ENCODE measurements at regions not wholly inside any gene's neighbourhood (a gene's known extent, or its start where the extent isn't known, plus 50 kb on each side); places are given as distances from the start of the nearest gene placed in this dataset.

- 91 to 97% methylated on average over 3 of the region's 3 CpGs for WGBS, 2 donors
- Histone ChIP-seq H3K27me3 (no peaks in the 10 kb centered on the region), H3K9me3 (no peaks in the 10 kb centered on the region), H3K36me3 (no peaks in the 10 kb centered on the region), H3K4me3 (no peak overlapping the region), H3K4me1 (no peaks in the 10 kb centered on the region), H3K27ac (no peak overlapping the region)
- no peak for TF ChIP-seq POLR2A (IDR thresholded peaks at IDR 0.05)
- no peak for TF ChIP-seq EP300 (IDR thresholded peaks at IDR 0.05)
- no peak for TF ChIP-seq CTCF (IDR thresholded peaks at IDR 0.05)
- no peak for TF ChIP-seq POLR2AphosphoS5 (IDR thresholded peaks at IDR 0.05)
- intact Hi-C loops (cut with DNase I): no loop called here
- DNase-seq: no peak
Observed at GRCh38 chr13:47556703-47557102, 444.4 kb downstream of the SUCLA2 start.

GRCh38 chr13:47555235-47555634 is 445.8 kb downstream of the SUCLA2 start:
- no peak overlapping the region for H3K4me3 ChIP-seq
- no peaks in the 10 kb centered on the region for H3K4me1 ChIP-seq
- no peaks in the 10 kb centered on the region for H3K9me3 ChIP-seq
- intact Hi-C loops (cut with DNase I): no loop called here
- no peaks in the 10 kb centered on the region for H3K36me3 ChIP-seq
- no peaks in the 10 kb centered on the region for H3K27me3 ChIP-seq
- no peak for DNase-seq
- TF ChIP-seq CTCF (IDR thresholded peaks at IDR 0.05) (no peak), POLR2A (IDR thresholded peaks at IDR 0.05) (no peak), POLR2AphosphoS5 (IDR thresholded peaks at IDR 0.05) (no peak), EP300 (IDR thresholded peaks at IDR 0.05) (no peak)
- 53 to 55% methylated on average over 1 of the region's 1 CpG for WGBS, 2 donors
- no peak overlapping the region for H3K27ac ChIP-seq

DNA sequence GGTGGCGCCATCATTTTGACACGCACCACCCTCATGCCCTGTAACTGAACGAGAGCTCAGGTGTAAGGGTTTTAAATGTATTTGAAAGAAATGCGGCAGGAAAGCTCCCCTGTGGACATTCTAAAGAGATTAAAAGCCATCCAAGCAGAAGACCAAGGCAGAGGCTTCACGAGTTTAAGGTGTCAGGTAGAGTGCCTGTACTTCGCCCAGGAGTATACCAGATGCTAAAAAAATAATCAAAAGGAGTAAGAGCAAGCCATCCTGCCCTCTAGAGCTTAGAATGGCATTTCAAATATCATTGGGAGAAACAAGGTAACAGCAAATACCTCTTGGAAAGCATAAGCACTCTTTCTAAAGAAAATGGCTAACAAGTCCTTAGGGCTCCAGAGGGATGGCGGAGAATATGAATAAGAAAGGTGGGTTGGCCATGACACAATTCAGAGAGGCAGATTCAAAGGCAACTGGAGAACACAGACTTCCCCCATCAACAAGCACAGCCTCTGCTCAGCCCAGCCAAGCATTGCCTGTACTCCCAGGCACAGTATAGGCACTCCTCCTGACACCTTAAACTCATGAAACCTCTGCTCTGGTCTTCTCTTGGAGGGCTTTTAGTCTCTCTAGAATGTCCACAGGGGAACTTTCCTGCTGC is 447.6 kb downstream of the SUCLA2 start:
- intact Hi-C loops (cut with DNase I): no loop called here
- H3K4me1 ChIP-seq: no peaks in the 10 kb centered on the region
- WGBS, 2 donors: 69 to 86% methylated on average over 7 of the region's 7 CpGs
- H3K27me3 ChIP-seq: no peaks in the 10 kb centered on the region
- DNase-seq: no peak
- no peak overlapping the region for H3K27ac ChIP-seq
- TF ChIP-seq POLR2A (IDR thresholded peaks at IDR 0.05): no peak
- TF ChIP-seq EP300 (IDR thresholded peaks at IDR 0.05): no peak
- TF ChIP-seq CTCF (IDR thresholded peaks at IDR 0.05): no peak
- TF ChIP-seq POLR2AphosphoS5 (IDR thresholded peaks at IDR 0.05): no peak
- no peaks in the 10 kb centered on the region for H3K36me3 ChIP-seq
- peaks cover 0 to under 1% (median 0%) of the 10 kb centered on the region in 4 donors for H3K9me3 ChIP-seq
- H3K4me3 ChIP-seq: no peak overlapping the region

DNA sequence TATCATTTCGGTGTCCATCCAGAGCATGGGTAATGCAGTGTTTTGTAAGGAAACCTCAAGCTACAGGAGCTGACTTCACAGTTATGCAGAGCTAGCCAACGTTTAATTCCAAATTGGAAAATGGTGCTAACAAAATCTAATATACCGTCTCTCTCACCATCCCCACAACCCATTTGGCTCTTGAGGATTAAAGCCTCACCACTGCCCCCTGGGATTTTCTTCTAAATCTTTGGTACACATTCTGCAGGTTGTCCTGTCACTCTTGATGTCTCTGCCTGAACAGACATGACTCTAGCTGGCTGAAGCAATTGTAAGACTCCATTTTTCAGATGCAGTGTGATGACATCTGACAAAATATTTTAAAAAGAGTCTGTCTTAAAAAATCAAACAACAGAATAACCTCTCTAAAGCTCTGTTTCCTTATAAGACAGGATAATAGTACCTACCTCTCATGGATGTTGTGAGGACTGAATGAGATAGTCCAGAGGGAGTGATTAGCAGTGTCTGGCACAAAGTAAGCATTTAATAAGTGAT is 451.8 kb downstream of the SUCLA2 start:
- Histone ChIP-seq H3K9me3 (peaks cover 0 to 2% (median 0%) of the 10 kb centered on the region in 4 donors), H3K36me3 (no peaks in the 10 kb centered on the region), H3K4me3 (no peak overlapping the region), H3K4me1 (peaks cover 0 to 34% (median 18%) of the 10 kb centered on the region in 4 donors), H3K27me3 (no peaks in the 10 kb centered on the region), H3K27ac (no peak overlapping the region)
- no peak for DNase-seq
- intact Hi-C loops (cut with DNase I): no loop called here
- 77 to 82% methylated on average over 3 of the region's 3 CpGs for WGBS, 2 donors
- no peak for TF ChIP-seq EP300 (IDR thresholded peaks at IDR 0.05)
- TF ChIP-seq POLR2AphosphoS5 (IDR thresholded peaks at IDR 0.05): no peak
- no peak for TF ChIP-seq POLR2A (IDR thresholded peaks at IDR 0.05)
- TF ChIP-seq CTCF (IDR thresholded peaks at IDR 0.05): no peak

Measured in sigmoid colon (tissue), 6 donors.